KMS-11 (cell line): ENCODE measurements at regions not wholly inside any gene's neighbourhood (a gene's known extent, or its start where the extent isn't known, plus 50 kb on each side); places are given as distances from the start of the nearest gene placed in this dataset.
"Not testable (repeated sequence)": the region's sequence is repeated elsewhere in the genome, so short reads cannot be mapped to it uniquely, and the experiment has no call there.

Experiments
- H2AFZ ChIP-seq: fragments of 200-600 bp; sonication (generic); 2 replicates; pipeline ENCODE4 v1.6.1; 2016; ENCODE audit warnings: antibody characterized with exemption, mixed run types, low read depth
- H3K27ac ChIP-seq: fragments of 200-600 bp; sonication (generic); 2 replicates; pipeline ENCODE4 v1.6.1; 2016; ENCODE audit warnings: mild to moderate bottlenecking, mixed run types
- H3K27me3 ChIP-seq: fragments of 200-600 bp; sonication (generic); 2 replicates; pipeline ENCODE4 v1.6.1; 2017; ENCODE audit warnings: mild to moderate bottlenecking, low read depth, mixed run types, moderate library complexity; ENCODE audit not compliant: insufficient read depth
- H3K36me3 ChIP-seq: fragments of 200-600 bp; sonication (generic); 2 replicates; pipeline ENCODE4 v1.6.1; 2017; ENCODE audit warnings: mild to moderate bottlenecking, mixed run types; ENCODE audit not compliant: insufficient read depth
- H3K4me1 ChIP-seq: fragments of 200-600 bp; sonication (generic); 2 replicates; pipeline ENCODE4 v1.6.1; 2016; ENCODE audit warnings: mild to moderate bottlenecking, low read depth, mixed run types; ENCODE audit not compliant: poor library complexity, severe bottlenecking
- H3K4me2 ChIP-seq: fragments of 200-600 bp; sonication (generic); 2 replicates; pipeline ENCODE4 v1.7.0; 2016; ENCODE audit warnings: mild to moderate bottlenecking, mixed run types
- H3K4me3 ChIP-seq: fragments of 200-600 bp; sonication (generic); IDR thresholded peaks from 2 replicates; pipeline ENCODE4 v1.6.1; 2017; ENCODE audit warnings: low read depth, low read length, mixed read lengths; ENCODE audit not compliant: insufficient read depth
- H3K79me2 ChIP-seq: fragments of 200-600 bp; sonication (generic); 2 replicates; pipeline ENCODE4 v1.6.1; 2016; ENCODE audit warnings: low read depth, mixed run types; ENCODE audit not compliant: insufficient read depth
- H3K9ac ChIP-seq: fragments of 200-600 bp; sonication (generic); 2 replicates; pipeline ENCODE4 v1.6.1; 2016; ENCODE audit warnings: mild to moderate bottlenecking, mixed run types
- H4K20me1 ChIP-seq: fragments of 200-600 bp; sonication (generic); 2 replicates; pipeline ENCODE4 v1.6.1; 2016; ENCODE audit warnings: mild to moderate bottlenecking, mixed run types; ENCODE audit not compliant: insufficient read depth
- TF ChIP-seq, protein P1 (sequence below): fragments of 200-600 bp; sonication (generic); conservative IDR thresholded peaks from 2 replicates; pipeline ENCODE4 v1.6.1; 2017; ENCODE audit warnings: low read depth, mild to moderate bottlenecking, antibody characterized with exemption, low read length, moderate library complexity, mixed read lengths

DNA sequence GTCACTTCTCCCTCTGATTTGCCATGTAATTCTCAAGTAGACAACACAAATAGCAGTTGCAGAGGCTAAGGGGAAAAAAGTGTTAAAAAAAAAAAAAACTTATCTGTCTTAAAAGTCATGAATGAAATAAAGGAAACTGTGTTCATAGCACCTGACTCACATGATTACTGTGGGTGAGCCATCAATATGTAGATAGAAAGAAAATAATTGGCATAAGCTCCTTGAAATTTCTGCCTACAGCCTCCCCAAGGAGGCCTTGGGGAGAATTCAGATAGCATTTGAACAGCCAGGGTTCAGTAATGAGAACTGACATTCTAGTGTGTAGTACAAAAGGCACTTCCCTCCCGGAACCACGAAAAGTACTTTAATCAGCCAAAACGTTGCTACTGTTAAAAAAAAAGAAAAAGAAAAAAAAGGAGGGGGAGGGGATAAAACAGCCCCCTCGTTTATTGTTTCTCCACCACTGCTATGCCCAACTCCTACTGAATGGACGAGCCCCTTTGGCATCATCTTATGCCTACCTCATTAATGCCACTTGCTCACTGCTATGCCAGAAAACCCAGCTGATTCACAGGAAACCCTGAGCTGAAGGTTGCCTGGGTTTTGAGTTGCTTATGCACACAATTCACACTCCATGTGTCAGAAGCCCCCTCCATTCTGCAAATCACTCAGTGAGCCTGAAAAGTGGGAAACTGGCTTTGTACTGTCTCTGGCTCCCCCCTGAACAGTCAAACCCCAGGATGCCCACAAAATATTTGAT lies 65.5 kb upstream of the KLF7 start:
- Histone ChIP-seq H3K27ac (no peak overlapping the region), H3K4me2 (no peak overlapping the region), H4K20me1 (no peaks in the 10 kb centered on the region), H3K4me3 (no peak overlapping the region), H3K4me1 (peaks cover 10% of the 10 kb centered on the region), H3K27me3 (no peaks in the 10 kb centered on the region), H3K9ac (no peak overlapping the region), H2AFZ (no peak overlapping the region), H3K79me2 (no peaks in the 10 kb centered on the region), H3K36me3 (no peaks in the 10 kb centered on the region)
- TF ChIP-seq, protein P1, sequence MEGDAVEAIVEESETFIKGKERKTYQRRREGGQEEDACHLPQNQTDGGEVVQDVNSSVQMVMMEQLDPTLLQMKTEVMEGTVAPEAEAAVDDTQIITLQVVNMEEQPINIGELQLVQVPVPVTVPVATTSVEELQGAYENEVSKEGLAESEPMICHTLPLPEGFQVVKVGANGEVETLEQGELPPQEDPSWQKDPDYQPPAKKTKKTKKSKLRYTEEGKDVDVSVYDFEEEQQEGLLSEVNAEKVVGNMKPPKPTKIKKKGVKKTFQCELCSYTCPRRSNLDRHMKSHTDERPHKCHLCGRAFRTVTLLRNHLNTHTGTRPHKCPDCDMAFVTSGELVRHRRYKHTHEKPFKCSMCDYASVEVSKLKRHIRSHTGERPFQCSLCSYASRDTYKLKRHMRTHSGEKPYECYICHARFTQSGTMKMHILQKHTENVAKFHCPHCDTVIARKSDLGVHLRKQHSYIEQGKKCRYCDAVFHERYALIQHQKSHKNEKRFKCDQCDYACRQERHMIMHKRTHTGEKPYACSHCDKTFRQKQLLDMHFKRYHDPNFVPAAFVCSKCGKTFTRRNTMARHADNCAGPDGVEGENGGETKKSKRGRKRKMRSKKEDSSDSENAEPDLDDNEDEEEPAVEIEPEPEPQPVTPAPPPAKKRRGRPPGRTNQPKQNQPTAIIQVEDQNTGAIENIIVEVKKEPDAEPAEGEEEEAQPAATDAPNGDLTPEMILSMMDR, result no peak

DNA sequence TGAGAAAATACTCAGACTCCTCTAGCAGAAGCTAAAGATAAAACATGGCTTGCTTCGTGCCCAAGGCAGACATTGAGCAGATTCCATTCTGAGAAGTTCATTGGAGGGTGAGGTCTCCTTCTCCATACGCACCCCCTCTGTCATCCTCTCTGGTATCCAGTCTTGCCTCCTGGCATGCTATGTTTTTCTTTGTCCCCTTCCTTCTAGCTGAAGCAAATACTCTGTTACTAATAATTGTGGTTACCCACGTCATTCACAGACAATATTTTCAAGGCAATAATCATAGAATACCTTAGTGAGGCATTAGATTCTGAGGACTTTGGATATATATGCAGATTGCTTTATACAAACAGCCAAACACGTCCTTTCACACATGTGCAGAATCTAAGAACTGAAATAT lies 66.2 kb upstream of the KLF7 start:
- TF ChIP-seq, protein P1, result no peak
- Histone ChIP-seq H2AFZ (no peak overlapping the region), H3K4me2 (no peak overlapping the region), H3K36me3 (no peaks in the 10 kb centered on the region), H4K20me1 (no peaks in the 10 kb centered on the region), H3K4me3 (no peak overlapping the region), H3K27me3 (no peaks in the 10 kb centered on the region), H3K4me1 (peaks cover 3% of the 10 kb centered on the region), H3K27ac (no peak overlapping the region), H3K79me2 (no peaks in the 10 kb centered on the region), H3K9ac (no peak overlapping the region)

DNA sequence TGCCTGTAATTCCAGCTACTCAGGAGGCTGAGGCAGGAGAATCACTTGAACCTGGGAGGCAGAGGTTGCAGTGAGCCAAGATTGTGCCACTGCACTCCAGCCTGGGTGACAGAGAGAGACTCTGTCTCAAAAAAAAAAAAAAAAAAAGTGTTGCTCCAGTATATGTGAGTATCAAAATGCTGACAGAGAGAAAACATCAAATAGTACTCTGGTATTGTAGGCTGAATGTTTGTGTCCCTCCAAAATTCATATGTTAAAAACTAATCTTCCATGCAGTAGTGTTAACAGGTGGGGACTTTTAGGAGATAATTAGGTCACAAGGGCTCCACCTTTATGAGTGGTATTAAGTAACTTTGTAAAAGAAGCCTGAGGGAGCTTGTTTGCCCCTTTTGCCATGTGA lies 67.4 kb upstream of the KLF7 start:
- not testable (repeated sequence) for H3K36me3 ChIP-seq, H3K27ac ChIP-seq, H3K4me3 ChIP-seq, H3K4me2 ChIP-seq, H3K4me1 ChIP-seq, H3K9ac ChIP-seq, H2AFZ ChIP-seq, H4K20me1 ChIP-seq, H3K79me2 ChIP-seq, H3K27me3 ChIP-seq

DNA sequence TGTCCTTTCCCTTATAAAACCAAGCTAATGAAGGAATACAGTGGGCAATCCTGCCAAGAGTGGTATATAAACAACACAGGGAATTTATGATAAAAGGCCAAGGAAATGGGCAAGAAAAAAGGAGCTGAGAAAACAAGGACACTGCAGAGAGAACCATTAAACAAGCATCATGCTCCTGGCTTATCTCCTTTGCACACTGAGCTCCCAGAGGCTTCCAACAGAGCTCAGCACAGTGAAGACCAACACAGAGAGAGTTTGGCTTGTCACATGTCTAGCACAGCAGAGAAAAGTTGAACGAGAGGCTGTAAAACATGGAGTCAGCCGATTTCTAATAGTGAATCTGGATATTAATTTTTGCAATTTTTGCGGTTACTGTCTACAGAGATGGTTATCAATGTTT lies 68.0 kb upstream of the KLF7 start:
- Histone ChIP-seq H3K79me2 (no peaks in the 10 kb centered on the region), H3K4me2 (no peak overlapping the region), H4K20me1 (no peaks in the 10 kb centered on the region), H2AFZ (no peak overlapping the region), H3K27ac (no peak overlapping the region), H3K9ac (no peak overlapping the region), H3K36me3 (no peaks in the 10 kb centered on the region), H3K4me1 (no peaks in the 10 kb centered on the region), H3K27me3 (no peaks in the 10 kb centered on the region), H3K4me3 (no peak overlapping the region)
- TF ChIP-seq, protein P1, result no peak

DNA sequence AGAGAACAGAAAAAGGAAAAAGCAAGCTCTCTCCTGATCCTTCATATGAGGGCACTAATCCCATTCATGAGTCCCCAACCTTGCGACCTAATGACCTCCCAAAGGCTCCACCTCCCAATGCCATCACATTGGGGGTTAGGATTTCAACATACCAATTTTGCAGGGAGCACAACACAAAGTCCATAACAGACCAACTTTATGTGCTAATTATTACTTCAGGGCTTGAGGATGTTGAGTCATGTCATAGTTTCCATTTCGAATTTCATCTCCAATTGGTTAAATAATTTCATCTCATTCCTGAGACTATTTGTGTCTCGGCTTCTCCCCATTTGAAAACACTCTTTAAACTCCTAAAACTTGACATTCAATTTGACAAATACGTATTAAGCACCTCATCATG lies 69.9 kb upstream of the KLF7 start:
- Histone ChIP-seq H3K27me3 (no peaks in the 10 kb centered on the region), H2AFZ (no peak overlapping the region), H3K4me1 (no peaks in the 10 kb centered on the region), H3K4me3 (no peak overlapping the region), H3K36me3 (no peaks in the 10 kb centered on the region), H4K20me1 (no peaks in the 10 kb centered on the region), H3K4me2 (no peak overlapping the region), H3K27ac (no peak overlapping the region), H3K9ac (no peak overlapping the region), H3K79me2 (no peaks in the 10 kb centered on the region)
- TF ChIP-seq, protein P1, result no peak
